ENCODE measurements at regions not wholly inside any gene's neighbourhood (a gene's known extent, or its start where the extent isn't known, plus 50 kb on each side); places are given as distances from the start of the nearest gene placed in this dataset.

GRCh38 chr12:3364226-3364625, 126.8 kb upstream of the PRMT8 start:
- TF ChIP-seq BHLHE40 (IDR thresholded peaks at IDR 0.05; ENCODE audit: borderline replicate concordance): no peak
- no peak for TF ChIP-seq ELF4 (IDR thresholded peaks at IDR 0.05)
- no peak for TF ChIP-seq FOXM1 (IDR thresholded peaks at IDR 0.05; ENCODE audit: borderline replicate concordance)
- no peak for TF ChIP-seq LEF1 (IDR thresholded peaks at IDR 0.05; ENCODE audit: borderline replicate concordance)
- TF ChIP-seq ARNT (IDR thresholded peaks at IDR 0.05): no peak
- no peak for TF ChIP-seq ZNF384 (IDR thresholded peaks at IDR 0.05)
- no peak for TF ChIP-seq SP1 (IDR thresholded peaks at IDR 0.05)

Measured in HEK293T (cell line).